SK-N-SH (cell line): ENCODE measurements at regions not wholly inside any gene's neighbourhood (a gene's known extent, or its start where the extent isn't known, plus 50 kb on each side); places are given as distances from the start of the nearest gene placed in this dataset.

Source experiments
- CTCF ChIA-PET: fragments of 300-600, 350-600 bp; formaldehyde crosslinking; extraction: SDS; loops from one replicate; lab custom pipeline; 2021; lab: Yijun Ruan, JAX
- POLR2A ChIA-PET: fragments of 350-600 bp; sonication (Branson Sonifier 250); formaldehyde crosslinking; extraction: SDS; loops from one replicate; lab custom pipeline; 2020; ENCODE audit warnings: antibody characterized with exemption, inconsistent platforms; lab: Yijun Ruan, JAX
- DNase-seq: peaks from one replicate; pipeline ENCODE4 v3.0.0; 2012
- H2AFZ ChIP-seq: fragments of 200-600 bp; sonication (generic); 2 replicates; pipeline ENCODE4 v1.8.1; 2016; ENCODE audit warnings: antibody characterized with exemption, mild to moderate bottlenecking, low read depth
- H3F3A ChIP-seq: fragments of 200-600 bp; sonication (generic); replicated peaks from 2 replicates; pipeline ENCODE3; 2016; ENCODE audit warnings: antibody characterized with exemption, mild to moderate bottlenecking; ENCODE audit not compliant: insufficient read depth
- H3K27ac ChIP-seq, 2 experiments: fragments of 200-500 bp in 1 of 2; fragments of 200-600 bp in 1 of 2; sonication (Bioruptor generic) in 1 of 2; sonication (generic), shearing (Covaris generic) in 1 of 2; 2 replicates each; pipeline versions ENCODE4 v1.5.1 to v1.6.1; 2014 to 2016; ENCODE audit warnings: low read depth in 2 of 2, inconsistent platforms in 1 of 2, low read length in 1 of 2, mild to moderate bottlenecking in 1 of 2, mixed read lengths in 1 of 2
- H3K27me3 ChIP-seq: fragments of 200-600 bp; sonication (generic), shearing (Covaris generic); 2 replicates; pipeline ENCODE4 v1.6.1; 2016; ENCODE audit warnings: mixed run types; ENCODE audit not compliant: insufficient read depth
- H3K36me3 ChIP-seq, 2 experiments: fragments of 200-500 bp in 1 of 2; fragments of 200-600 bp in 1 of 2; sonication (Bioruptor generic) in 1 of 2; sonication (generic) in 1 of 2; replicated peaks in 1 of 2; 2 replicates each; pipeline versions ENCODE3 to v1.5.1; 2014 to 2016; ENCODE audit warnings: low read length in 1 of 2, mild to moderate bottlenecking in 1 of 2; ENCODE audit not compliant: insufficient read depth in 2 of 2, control insufficient read depth in 1 of 2
- H3K4me1 ChIP-seq, 2 experiments: fragments of 200-500 bp in 1 of 2; fragments of 200-600 bp in 1 of 2; sonication (Bioruptor generic) in 1 of 2; sonication (generic), shearing (Covaris generic) in 1 of 2; 2 replicates each; pipeline versions ENCODE4 v1.5.1 to v1.6.1; 2014 to 2016; ENCODE audit warnings: low read depth in 1 of 2, low read length in 1 of 2, mixed run types in 1 of 2; ENCODE audit not compliant: insufficient read depth in 2 of 2, control insufficient read depth in 1 of 2
- H3K4me2 ChIP-seq: fragments of 200-600 bp; sonication (generic), shearing (Covaris generic); 2 replicates; pipeline ENCODE4 v1.6.1; 2017; ENCODE audit warnings: mixed run types
- H3K4me3 ChIP-seq, 2 experiments: fragments of 200-500 bp in 1 of 2; fragments of 200-600 bp in 1 of 2; sonication (Bioruptor generic) in 1 of 2; sonication (generic), shearing (Covaris generic) in 1 of 2; 2 replicates each; pipeline versions ENCODE4 v1.5.1 to v1.8.1; 2014 to 2016; ENCODE audit warnings: low read depth in 2 of 2, inconsistent platforms in 1 of 2, low read length in 1 of 2, mild to moderate bottlenecking in 1 of 2, mixed read lengths in 1 of 2, moderate library complexity in 1 of 2
- H3K79me2 ChIP-seq: fragments of 200-600 bp; sonication (generic); 2 replicates; pipeline ENCODE4 v1.8.1; 2017; ENCODE audit warnings: mild to moderate bottlenecking; ENCODE audit not compliant: insufficient read depth
- H3K9ac ChIP-seq: fragments of 200-600 bp; sonication (generic); 2 replicates; pipeline ENCODE4 v1.6.1; 2017; ENCODE audit warnings: mixed run types
- H3K9me2 ChIP-seq: fragments of 200-600 bp; sonication (generic); 2 replicates; pipeline ENCODE4 v1.6.1; 2017; ENCODE audit warnings: mixed run types
- H3K9me3 ChIP-seq: fragments of 200-600 bp; sonication (generic); 2 replicates; pipeline ENCODE4 v1.6.1; 2017; ENCODE audit warnings: mixed run types, mild to moderate bottlenecking, moderate library complexity
- H4K20me1 ChIP-seq: fragments of 200-600 bp; sonication (generic); 2 replicates; pipeline ENCODE4 v1.6.1; 2017; ENCODE audit warnings: mild to moderate bottlenecking, mixed run types; ENCODE audit not compliant: insufficient read depth
- CHD2 ChIP-seq: fragments of 150-350 bp; IDR thresholded peaks from 2 replicates; pipeline ENCODE4 v1.6.1; 2018; ENCODE audit warnings: low read length; ENCODE audit not compliant: partially characterized antibody
- FOSL2 ChIP-seq: IDR thresholded peaks from 2 replicates; pipeline ENCODE4 v1.4.0; 2012; ENCODE audit warnings: low read depth, mild to moderate bottlenecking, moderate library complexity, borderline replicate concordance
- FOXJ3 ChIP-seq: sonication (generic); formaldehyde crosslinking; IDR thresholded peaks from 2 replicates; pipeline ENCODE4 v1.5.1; 2020; ENCODE audit warnings: mild to moderate bottlenecking, missing genetic modification reagents
- GATA2 ChIP-seq: sonication (generic); formaldehyde crosslinking; IDR thresholded peaks from 2 replicates; pipeline ENCODE4 v1.5.0; 2020; ENCODE audit warnings: mild to moderate bottlenecking, missing genetic modification reagents
- JUND ChIP-seq: IDR thresholded peaks from 2 replicates; pipeline ENCODE4 v1.4.0; 2012
- NFIC ChIP-seq: IDR thresholded peaks from 2 replicates; pipeline ENCODE4 v1.4.0; 2012; ENCODE audit warnings: borderline replicate concordance
- NRF1 ChIP-seq: IDR thresholded peaks from 2 replicates; pipeline ENCODE4 v1.6.1; 2012; ENCODE audit warnings: low read depth, mild to moderate bottlenecking, low read length
- POLR2AphosphoS5 ChIP-seq: IDR thresholded peaks from 2 replicates; pipeline ENCODE4 v1.6.1; 2012; ENCODE audit warnings: low read depth, low read length
- RCOR1 ChIP-seq: fragments of 150-350 bp; IDR thresholded peaks from 2 replicates; pipeline ENCODE4 v1.6.1; 2017; ENCODE audit warnings: antibody characterized with exemption, low read length
- RFX5 ChIP-seq: IDR thresholded peaks from 2 replicates; pipeline ENCODE4 v1.6.1; 2012; ENCODE audit warnings: mild to moderate bottlenecking, improper control_type of control experiment, low read length
- RXRA ChIP-seq: IDR thresholded peaks from 2 replicates; pipeline ENCODE4 v1.4.0; 2012; ENCODE audit warnings: low read depth, mild to moderate bottlenecking, borderline replicate concordance
- SMC3 ChIP-seq: IDR thresholded peaks from 2 replicates; pipeline ENCODE4 v1.6.1; 2012; ENCODE audit warnings: low read depth, low read length, improper control_type of control experiment
- TAF1 ChIP-seq: IDR thresholded peaks from 2 replicates; pipeline ENCODE4 v1.6.1; 2012; ENCODE audit warnings: low read depth, mild to moderate bottlenecking, low read length, moderate library complexity, borderline replicate concordance
- TCF12 ChIP-seq: IDR thresholded peaks from 2 replicates; pipeline ENCODE4 v1.4.0; 2012
- WGBS: methylation state at CpG from one replicate; pipeline ENCODE4 v1.1.6; 2017; ENCODE audit warnings: low lambda C conversion rate; 5-methylcytosine and 5-hydroxymethylcytosine counted together
- TF ChIP-seq, protein P1 (sequence below): fragments of 150-350 bp; IDR thresholded peaks from 2 replicates; pipeline ENCODE4 v1.6.1; 2016; ENCODE audit warnings: mild to moderate bottlenecking, low read depth, low read length
- TF ChIP-seq, protein P2 (sequence below): IDR thresholded peaks from 2 replicates; pipeline ENCODE4 v1.4.0; 2012; ENCODE audit warnings: low read depth, borderline replicate concordance
- TF ChIP-seq, protein P3 (sequence below): IDR thresholded peaks from 2 replicates; pipeline ENCODE4 v1.4.0; 2012; ENCODE audit warnings: low read depth
- TF ChIP-seq, protein P4 (sequence below): IDR thresholded peaks from 2 replicates; pipeline ENCODE4; 2012

DNA sequence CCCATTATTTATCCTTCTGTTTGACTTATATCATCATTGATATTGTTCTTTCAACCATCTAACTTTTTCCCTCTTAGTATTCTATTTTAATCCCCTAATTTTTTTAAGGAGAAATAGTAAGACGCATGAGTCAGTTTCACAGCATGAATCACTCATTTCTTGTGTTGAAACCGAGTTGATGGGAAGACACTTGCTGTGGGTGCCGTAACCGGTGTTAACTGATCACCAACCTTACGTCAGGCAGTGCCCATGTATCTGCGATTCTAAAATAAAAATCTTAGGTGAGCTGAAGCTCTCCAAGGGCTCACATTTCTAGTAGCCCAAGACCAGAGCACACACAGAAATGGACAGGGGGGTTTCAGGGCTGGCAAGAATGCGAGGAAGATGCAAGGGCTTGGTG, 348.1 kb downstream of the GALR1 start:
- no peaks in the 10 kb centered on the region for H3K9me2 ChIP-seq
- CTCF ChIA-PET = no interaction called here
- H3K27me3 ChIP-seq = no peaks in the 10 kb centered on the region
- H3K4me2 ChIP-seq = no peak overlapping the region
- no peak overlapping the region for H3K9ac ChIP-seq
- H3F3A ChIP-seq = no peaks in the 10 kb centered on the region
- no peaks in the 10 kb centered on the region for H3K9me3 ChIP-seq
- no peak overlapping the region for H2AFZ ChIP-seq
- TF ChIP-seq RXRA = no peak
- TF ChIP-seq, protein P1, sequence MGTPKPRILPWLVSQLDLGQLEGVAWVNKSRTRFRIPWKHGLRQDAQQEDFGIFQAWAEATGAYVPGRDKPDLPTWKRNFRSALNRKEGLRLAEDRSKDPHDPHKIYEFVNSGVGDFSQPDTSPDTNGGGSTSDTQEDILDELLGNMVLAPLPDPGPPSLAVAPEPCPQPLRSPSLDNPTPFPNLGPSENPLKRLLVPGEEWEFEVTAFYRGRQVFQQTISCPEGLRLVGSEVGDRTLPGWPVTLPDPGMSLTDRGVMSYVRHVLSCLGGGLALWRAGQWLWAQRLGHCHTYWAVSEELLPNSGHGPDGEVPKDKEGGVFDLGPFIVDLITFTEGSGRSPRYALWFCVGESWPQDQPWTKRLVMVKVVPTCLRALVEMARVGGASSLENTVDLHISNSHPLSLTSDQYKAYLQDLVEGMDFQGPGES = no peak
- TF ChIP-seq NRF1 = no peak
- no peak for TF ChIP-seq RFX5
- TF ChIP-seq TAF1 = no peak
- H3K4me1 ChIP-seq = no peaks in the 10 kb centered on the region; a peak in 1 of 4 replicates
- H3K79me2 ChIP-seq = no peaks in the 10 kb centered on the region
- no peak overlapping the region for H3K27ac ChIP-seq
- H3K4me3 ChIP-seq = no peak overlapping the region
- no peaks in the 10 kb centered on the region for H3K36me3 ChIP-seq
- no peaks in the 10 kb centered on the region for H4K20me1 ChIP-seq
- no peak for DNase-seq
- POLR2A ChIA-PET = no interaction called here
- 41% methylated on average over 7 of the region's 7 CpGs for WGBS

DNA sequence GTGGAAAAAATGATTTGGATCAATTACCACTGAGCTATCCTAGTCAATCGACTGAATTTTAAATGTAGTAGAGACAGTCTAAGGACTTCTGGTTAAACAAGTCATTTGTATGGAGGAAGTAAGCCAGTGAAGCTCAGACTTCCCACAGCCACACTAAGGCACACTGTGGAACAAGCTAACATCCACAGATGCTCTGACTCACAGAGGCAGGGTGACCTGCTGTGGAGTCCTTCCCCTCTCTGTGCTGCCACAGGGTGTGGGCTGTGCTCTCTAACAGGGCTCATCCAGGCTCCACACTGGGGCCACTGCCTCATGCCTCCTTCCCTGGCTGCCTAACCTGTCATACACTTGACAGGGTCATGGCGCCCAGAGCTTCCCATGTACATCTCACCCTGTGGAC, 351.0 kb downstream of the GALR1 start:
- Histone ChIP-seq H3K27me3 (no peaks in the 10 kb centered on the region), H3K9me2 (no peaks in the 10 kb centered on the region), H3K4me2 (no peak overlapping the region), H3K4me1 (no peaks in the 10 kb centered on the region; a peak in 1 of 4 replicates), H3K27ac (no peak overlapping the region), H3K4me3 (no peak overlapping the region), H4K20me1 (no peaks in the 10 kb centered on the region), H3F3A (no peaks in the 10 kb centered on the region), H2AFZ (no peak overlapping the region), H3K9me3 (no peaks in the 10 kb centered on the region), H3K79me2 (no peaks in the 10 kb centered on the region), H3K9ac (no peak overlapping the region), H3K36me3 (no peaks in the 10 kb centered on the region)
- ChIA-PET POLR2A (no interaction called here), CTCF (interaction anchor here (0.6 kb wide), 1 partner anchor 233 kb away, joined by 3 read pairs; no protein-coding TSS in a partner anchor)
- no peak for DNase-seq
- WGBS = 15% methylated on average over 2 of the region's 2 CpGs
- TF ChIP-seq POLR2AphosphoS5 = no peak
- no peak for TF ChIP-seq JUND
- no peak for TF ChIP-seq FOXJ3 (CRISPR knock-in tag)
- TF ChIP-seq, protein P2, sequence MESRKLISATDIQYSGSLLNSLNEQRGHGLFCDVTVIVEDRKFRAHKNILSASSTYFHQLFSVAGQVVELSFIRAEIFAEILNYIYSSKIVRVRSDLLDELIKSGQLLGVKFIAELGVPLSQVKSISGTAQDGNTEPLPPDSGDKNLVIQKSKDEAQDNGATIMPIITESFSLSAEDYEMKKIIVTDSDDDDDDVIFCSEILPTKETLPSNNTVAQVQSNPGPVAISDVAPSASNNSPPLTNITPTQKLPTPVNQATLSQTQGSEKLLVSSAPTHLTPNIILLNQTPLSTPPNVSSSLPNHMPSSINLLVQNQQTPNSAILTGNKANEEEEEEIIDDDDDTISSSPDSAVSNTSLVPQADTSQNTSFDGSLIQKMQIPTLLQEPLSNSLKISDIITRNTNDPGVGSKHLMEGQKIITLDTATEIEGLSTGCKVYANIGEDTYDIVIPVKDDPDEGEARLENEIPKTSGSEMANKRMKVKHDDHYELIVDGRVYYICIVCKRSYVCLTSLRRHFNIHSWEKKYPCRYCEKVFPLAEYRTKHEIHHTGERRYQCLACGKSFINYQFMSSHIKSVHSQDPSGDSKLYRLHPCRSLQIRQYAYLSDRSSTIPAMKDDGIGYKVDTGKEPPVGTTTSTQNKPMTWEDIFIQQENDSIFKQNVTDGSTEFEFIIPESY = no peak
- TF ChIP-seq, protein P3, sequence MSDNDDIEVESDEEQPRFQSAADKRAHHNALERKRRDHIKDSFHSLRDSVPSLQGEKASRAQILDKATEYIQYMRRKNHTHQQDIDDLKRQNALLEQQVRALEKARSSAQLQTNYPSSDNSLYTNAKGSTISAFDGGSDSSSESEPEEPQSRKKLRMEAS = no peak
- TF ChIP-seq, protein P4, sequence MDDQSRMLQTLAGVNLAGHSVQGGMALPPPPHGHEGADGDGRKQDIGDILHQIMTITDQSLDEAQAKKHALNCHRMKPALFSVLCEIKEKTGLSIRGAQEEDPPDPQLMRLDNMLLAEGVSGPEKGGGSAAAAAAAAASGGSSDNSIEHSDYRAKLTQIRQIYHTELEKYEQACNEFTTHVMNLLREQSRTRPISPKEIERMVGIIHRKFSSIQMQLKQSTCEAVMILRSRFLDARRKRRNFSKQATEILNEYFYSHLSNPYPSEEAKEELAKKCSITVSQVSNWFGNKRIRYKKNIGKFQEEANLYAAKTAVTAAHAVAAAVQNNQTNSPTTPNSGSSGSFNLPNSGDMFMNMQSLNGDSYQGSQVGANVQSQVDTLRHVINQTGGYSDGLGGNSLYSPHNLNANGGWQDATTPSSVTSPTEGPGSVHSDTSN = no peak
- TF ChIP-seq GATA2 = no peak
- no peak for TF ChIP-seq TCF12
- TF ChIP-seq NFIC = no peak
- TF ChIP-seq NRF1 = no peak
- no peak for TF ChIP-seq SMC3
- no peak for TF ChIP-seq FOSL2
- no peak for TF ChIP-seq CHD2
- no peak for TF ChIP-seq TAF1
- TF ChIP-seq RCOR1 = no peak
- TF ChIP-seq RXRA = no peak
